ENCODE measurements at regions not wholly inside any gene's neighbourhood (a gene's known extent, or its start where the extent isn't known, plus 50 kb on each side); places are given as distances from the start of the nearest gene placed in this dataset.
A peak's percentile ranks its signal among the peaks of the same experiment; 100 is the strongest.

DNA sequence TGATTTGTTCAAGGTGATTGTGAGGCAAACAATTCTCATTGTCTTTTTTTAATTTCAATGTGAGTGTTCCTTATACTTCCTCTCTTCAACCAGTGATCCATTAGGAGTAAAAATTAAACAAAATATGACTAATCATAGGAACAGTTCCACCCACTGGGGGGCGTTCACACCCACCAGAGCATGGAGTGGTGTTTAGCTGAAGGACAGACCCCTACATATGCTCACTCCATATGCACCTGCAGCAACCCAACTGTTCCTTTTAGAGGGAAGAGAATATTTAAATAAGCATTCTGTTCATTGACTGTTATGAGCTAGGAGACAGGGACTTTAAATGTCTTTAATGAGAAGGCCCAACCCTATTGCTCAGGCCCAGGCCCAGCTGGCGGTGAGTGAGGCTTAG, 78.7 kb upstream of the DRD2 start:
- no peak for TF ChIP-seq ESRRG (CRISPR knock-in tag; IDR thresholded peaks at IDR 0.05)
- no peak for TF ChIP-seq ZNF8 (CRISPR knock-in tag; IDR thresholded peaks at IDR 0.05)
- no peak for TF ChIP-seq ZC3H10 (CRISPR knock-in tag; IDR thresholded peaks at IDR 0.05)
- TF ChIP-seq CSDC2 (CRISPR knock-in tag; IDR thresholded peaks at IDR 0.05), result no peak
- TF ChIP-seq, protein P1, sequence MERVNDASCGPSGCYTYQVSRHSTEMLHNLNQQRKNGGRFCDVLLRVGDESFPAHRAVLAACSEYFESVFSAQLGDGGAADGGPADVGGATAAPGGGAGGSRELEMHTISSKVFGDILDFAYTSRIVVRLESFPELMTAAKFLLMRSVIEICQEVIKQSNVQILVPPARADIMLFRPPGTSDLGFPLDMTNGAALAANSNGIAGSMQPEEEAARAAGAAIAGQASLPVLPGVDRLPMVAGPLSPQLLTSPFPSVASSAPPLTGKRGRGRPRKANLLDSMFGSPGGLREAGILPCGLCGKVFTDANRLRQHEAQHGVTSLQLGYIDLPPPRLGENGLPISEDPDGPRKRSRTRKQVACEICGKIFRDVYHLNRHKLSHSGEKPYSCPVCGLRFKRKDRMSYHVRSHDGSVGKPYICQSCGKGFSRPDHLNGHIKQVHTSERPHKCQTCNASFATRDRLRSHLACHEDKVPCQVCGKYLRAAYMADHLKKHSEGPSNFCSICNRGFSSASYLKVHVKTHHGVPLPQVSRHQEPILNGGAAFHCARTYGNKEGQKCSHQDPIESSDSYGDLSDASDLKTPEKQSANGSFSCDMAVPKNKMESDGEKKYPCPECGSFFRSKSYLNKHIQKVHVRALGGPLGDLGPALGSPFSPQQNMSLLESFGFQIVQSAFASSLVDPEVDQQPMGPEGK (CRISPR knock-in tag; IDR thresholded peaks at IDR 0.05; ENCODE audit: borderline replicate concordance), result no peak
- ATAC-seq, result no peak

DNA sequence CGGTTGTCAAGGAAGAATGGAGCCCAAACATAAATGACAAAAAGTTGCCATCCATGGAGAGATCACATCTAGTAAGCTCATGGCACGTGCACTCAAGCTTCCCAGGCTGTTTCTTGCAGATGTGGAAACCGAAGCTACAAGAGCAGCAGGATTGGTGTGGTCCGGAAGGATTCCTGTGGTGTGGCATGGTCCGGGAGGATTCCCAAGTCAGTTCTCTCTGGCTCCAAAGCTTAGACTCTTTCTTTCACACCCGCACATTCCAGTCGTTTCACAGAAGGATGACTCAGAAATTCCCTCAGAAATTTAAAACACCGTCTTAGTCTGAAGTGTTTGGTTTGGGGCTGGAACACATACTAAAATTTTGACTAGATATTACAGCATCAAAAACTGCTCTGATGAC, 78.0 kb upstream of the DRD2 start:
- ATAC-seq, result peak; percentile 78
- TF ChIP-seq TOX (CRISPR knock-in tag; IDR thresholded peaks at IDR 0.05; ENCODE audit: borderline replicate concordance), result no peak
- TF ChIP-seq, protein P2, sequence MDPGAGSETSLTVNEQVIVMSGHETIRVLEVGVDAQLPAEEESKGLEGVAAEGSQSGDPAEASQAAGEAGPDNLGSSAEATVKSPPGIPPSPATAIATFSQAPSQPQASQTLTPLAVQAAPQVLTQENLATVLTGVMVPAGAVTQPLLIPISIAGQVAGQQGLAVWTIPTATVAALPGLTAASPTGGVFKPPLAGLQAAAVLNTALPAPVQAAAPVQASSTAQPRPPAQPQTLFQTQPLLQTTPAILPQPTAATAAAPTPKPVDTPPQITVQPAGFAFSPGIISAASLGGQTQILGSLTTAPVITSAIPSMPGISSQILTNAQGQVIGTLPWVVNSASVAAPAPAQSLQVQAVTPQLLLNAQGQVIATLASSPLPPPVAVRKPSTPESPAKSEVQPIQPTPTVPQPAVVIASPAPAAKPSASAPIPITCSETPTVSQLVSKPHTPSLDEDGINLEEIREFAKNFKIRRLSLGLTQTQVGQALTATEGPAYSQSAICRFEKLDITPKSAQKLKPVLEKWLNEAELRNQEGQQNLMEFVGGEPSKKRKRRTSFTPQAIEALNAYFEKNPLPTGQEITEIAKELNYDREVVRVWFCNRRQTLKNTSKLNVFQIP (CRISPR knock-in tag; IDR thresholded peaks at IDR 0.05; ENCODE audit: borderline replicate concordance, low read depth), result no peak
- TF ChIP-seq, protein P1 (CRISPR knock-in tag; IDR thresholded peaks at IDR 0.05; ENCODE audit: borderline replicate concordance), result no peak
- TF ChIP-seq SNAI2 (CRISPR knock-in tag; IDR thresholded peaks at IDR 0.05), result no peak
- no peak for TF ChIP-seq ZC3H10 (CRISPR knock-in tag; IDR thresholded peaks at IDR 0.05)
- no peak for TF ChIP-seq ISL1 (CRISPR knock-in tag; IDR thresholded peaks at IDR 0.05)

DNA sequence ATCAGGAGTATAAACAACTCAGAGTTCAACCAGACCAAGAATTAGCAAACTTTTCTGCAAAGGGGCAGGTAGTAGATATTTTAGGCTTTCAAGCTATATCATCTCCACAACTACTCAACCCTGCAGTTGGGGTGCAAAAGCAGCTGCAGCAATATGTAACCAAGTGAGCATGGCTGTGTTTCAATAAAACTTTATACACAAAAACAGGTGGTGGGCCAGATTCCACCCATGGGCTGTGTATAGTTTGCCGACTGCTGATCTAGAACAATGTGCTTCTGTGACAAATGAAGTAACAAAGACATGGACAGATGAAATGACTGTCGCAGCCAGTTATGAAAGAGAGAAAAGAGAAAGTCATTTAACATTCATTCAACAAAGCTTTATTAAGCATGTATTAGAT, 77.1 kb upstream of the DRD2 start:
- ATAC-seq, result no peak

DNA sequence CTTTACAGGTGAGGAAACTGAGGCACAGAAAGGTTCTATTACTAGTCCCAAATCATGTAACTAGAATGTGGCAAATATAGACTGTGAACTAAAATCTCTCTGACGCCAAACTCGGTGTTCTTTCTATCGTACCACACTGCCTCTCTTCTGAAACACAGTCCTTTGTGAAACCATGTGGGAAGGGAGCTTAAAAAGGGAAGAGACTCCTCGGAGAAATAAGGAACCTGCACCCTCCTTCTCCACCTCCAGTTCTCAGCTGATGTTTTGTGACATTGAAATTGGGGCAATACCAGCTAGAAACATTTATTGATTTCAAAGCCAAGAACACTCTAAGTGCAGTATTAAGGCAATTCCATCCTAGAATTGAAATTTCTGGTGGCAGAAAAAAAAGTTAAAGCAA, 76.4 kb upstream of the DRD2 start:
- TF ChIP-seq ZNF565 (CRISPR knock-in tag; conservative IDR thresholded peaks at IDR 0.05; ENCODE audit: low read depth) (no peak), ZFP30 (CRISPR knock-in tag; IDR thresholded peaks at IDR 0.05) (no peak), ZNF70 (CRISPR knock-in tag; IDR thresholded peaks at IDR 0.05) (no peak)
- no peak for ATAC-seq

More for the DNA sequence above, 77.1 kb upstream of the DRD2 start:
- no peak for TF ChIP-seq ISL1 (CRISPR knock-in tag; IDR thresholded peaks at IDR 0.05)
- TF ChIP-seq GLIS3 (CRISPR knock-in tag; IDR thresholded peaks at IDR 0.05), result no peak
- TF ChIP-seq, protein P2 (CRISPR knock-in tag; IDR thresholded peaks at IDR 0.05; ENCODE audit: borderline replicate concordance, low read depth), result no peak
- no peak for TF ChIP-seq ZFP3 (CRISPR knock-in tag; IDR thresholded peaks at IDR 0.05)
- TF ChIP-seq SNAI2 (CRISPR knock-in tag; IDR thresholded peaks at IDR 0.05), result no peak
- no peak for TF ChIP-seq ZNF70 (CRISPR knock-in tag; IDR thresholded peaks at IDR 0.05)
- TF ChIP-seq ZFP30 (CRISPR knock-in tag; IDR thresholded peaks at IDR 0.05), result no peak
- no peak for TF ChIP-seq ARNTL (CRISPR knock-in tag; IDR thresholded peaks at IDR 0.05; ENCODE audit: borderline replicate concordance, low read depth)
- TF ChIP-seq, protein P1 (CRISPR knock-in tag; IDR thresholded peaks at IDR 0.05; ENCODE audit: borderline replicate concordance), result no peak
- TF ChIP-seq ESRRG (CRISPR knock-in tag; IDR thresholded peaks at IDR 0.05), result no peak
- TF ChIP-seq CSDC2 (CRISPR knock-in tag; IDR thresholded peaks at IDR 0.05), result no peak
